Smooth muscle cell (in vitro differentiated cells): ENCODE measurements at regions not wholly inside any gene's neighbourhood (a gene's known extent, or its start where the extent isn't known, plus 50 kb on each side); places are given as distances from the start of the nearest gene placed in this dataset.

Experiments used
- DNase-seq: peaks from one replicate; lab custom pipeline; 2025; ENCODE audit not compliant: unreplicated experiment; lab: John Stamatoyannopoulos, UW
- H2AFZ ChIP-seq: fragments of 200-600 bp; sonication (generic); 2 replicates; pipeline ENCODE4 v1.6.0; 2016; ENCODE audit warnings: antibody characterized with exemption, low read depth, mild to moderate bottlenecking
- H3F3A ChIP-seq: fragments of 200-600 bp; sonication (generic); 2 replicates; pipeline ENCODE4 v1.6.0; 2017; ENCODE audit warnings: antibody characterized with exemption, low read depth
- H3K27ac ChIP-seq: fragments of 200-600 bp; sonication (generic); 2 replicates; pipeline ENCODE4 v1.5.1; 2016; ENCODE audit warnings: low read depth, mild to moderate bottlenecking
- H3K27me3 ChIP-seq: fragments of 200-600 bp; sonication (generic); 2 replicates; pipeline ENCODE4 v1.6.1; 2016; ENCODE audit warnings: low read depth, mild to moderate bottlenecking
- H3K36me3 ChIP-seq: fragments of 200-600 bp; sonication (generic); 2 replicates; pipeline ENCODE4 v1.5.1; 2016; ENCODE audit warnings: low read depth
- H3K4me1 ChIP-seq: fragments of 200-600 bp; sonication (generic); 2 replicates; pipeline ENCODE4 v1.5.1; 2016; ENCODE audit warnings: low read depth
- H3K4me2 ChIP-seq: fragments of 200-600 bp; sonication (generic); 2 replicates; pipeline ENCODE4 v1.6.0; 2016; ENCODE audit warnings: mild to moderate bottlenecking
- H3K4me3 ChIP-seq: fragments of 200-600 bp; sonication (generic); 2 replicates; pipeline ENCODE4 v1.5.1; 2016; ENCODE audit warnings: mild to moderate bottlenecking
- H3K79me2 ChIP-seq: fragments of 200-600 bp; sonication (generic); 2 replicates; pipeline ENCODE4 v1.6.0; 2016; ENCODE audit warnings: low read depth, mild to moderate bottlenecking
- H3K9ac ChIP-seq: fragments of 200-600 bp; sonication (generic); 2 replicates; pipeline ENCODE4 v1.6.0; 2016; ENCODE audit warnings: low read depth
- H3K9me3 ChIP-seq: fragments of 200-600 bp; sonication (generic); replicated peaks from 2 replicates; pipeline ENCODE4 v1.5.1; 2016; ENCODE audit warnings: low read depth
- H4K20me1 ChIP-seq: fragments of 200-600 bp; sonication (generic); 2 replicates; pipeline ENCODE4 v1.6.0; 2016; ENCODE audit warnings: low read depth
- CTCF ChIP-seq: fragments of 200-600 bp; sonication (generic); IDR thresholded peaks from 2 replicates; pipeline ENCODE4 v1.5.1; 2017; ENCODE audit warnings: borderline replicate concordance, mild to moderate bottlenecking, antibody characterized with exemption; ENCODE audit not compliant: insufficient read depth, poor library complexity, severe bottlenecking
- WGBS: methylation state at CpG from one replicate; pipeline ENCODE4 v1.1.7; 2016; ENCODE audit warnings: low lambda C conversion rate; 5-methylcytosine and 5-hydroxymethylcytosine counted together

- Histone ChIP-seq H2AFZ (no peak overlapping the region), H3K9ac (no peak overlapping the region), H3K4me3 (no peak overlapping the region), H3K27me3 (no peaks in the 10 kb centered on the region), H3K4me1 (peaks cover 5% of the 10 kb centered on the region), H4K20me1 (no peaks in the 10 kb centered on the region), H3F3A (no peaks in the 10 kb centered on the region), H3K9me3 (no peaks in the 10 kb centered on the region), H3K36me3 (no peaks in the 10 kb centered on the region), H3K79me2 (no peaks in the 10 kb centered on the region), H3K4me2 (no peak overlapping the region), H3K27ac (no peak overlapping the region)
- no peak for DNase-seq
- TF ChIP-seq CTCF, result no peak
Measured at GRCh38 chr2:189375842-189376241, 65.4 kb upstream of the WDR75 start.

GRCh38 chr2:189379287-189379630 is 62.0 kb upstream of the WDR75 start:
- H4K20me1 ChIP-seq, result no peaks in the 10 kb centered on the region
- H3K9ac ChIP-seq, result no peak overlapping the region
- H3K79me2 ChIP-seq, result no peaks in the 10 kb centered on the region
- peak overlapping the region; percentile 15 for H3K4me3 ChIP-seq
- no peak for DNase-seq
- H3K4me2 ChIP-seq, result peak overlapping the region; percentile 79
- 2% methylated on average over 2 of the region's 2 CpGs for WGBS
- H3K27ac ChIP-seq, result peak overlapping the region; percentile 68
- no peaks in the 10 kb centered on the region for H3K27me3 ChIP-seq
- H3K9me3 ChIP-seq, result no peaks in the 10 kb centered on the region
- no peaks in the 10 kb centered on the region for H3F3A ChIP-seq
- peak overlapping the region; percentile 6 for H2AFZ ChIP-seq
- H3K4me1 ChIP-seq, result peaks cover 5% of the 10 kb centered on the region
- no peak for TF ChIP-seq CTCF
- no peaks in the 10 kb centered on the region for H3K36me3 ChIP-seq

- H3K9me3 ChIP-seq, result no peaks in the 10 kb centered on the region
- no peak overlapping the region for H3K9ac ChIP-seq
- H3K4me3 ChIP-seq, result no peak overlapping the region
- no peaks in the 10 kb centered on the region for H3K79me2 ChIP-seq
- no peaks in the 10 kb centered on the region for H4K20me1 ChIP-seq
- no peaks in the 10 kb centered on the region for H3K27me3 ChIP-seq
- H3K36me3 ChIP-seq, result no peaks in the 10 kb centered on the region
- H2AFZ ChIP-seq, result peak overlapping the region; percentile 6
- TF ChIP-seq CTCF, result no peak
- H3F3A ChIP-seq, result no peaks in the 10 kb centered on the region
- 36% methylated on average over 1 of the region's 1 CpG for WGBS
- peaks cover 5% of the 10 kb centered on the region for H3K4me1 ChIP-seq
- no peak for DNase-seq
- peak overlapping the region; percentile 68 for H3K27ac ChIP-seq
- H3K4me2 ChIP-seq, result peak overlapping the region; percentile 79
Measured at GRCh38 chr2:189379731-189380261, 61.5 kb upstream of the WDR75 start.

- DNase-seq, result no peak
- Histone ChIP-seq H3K9ac (no peak overlapping the region), H3K4me3 (no peak overlapping the region), H3K4me2 (no peak overlapping the region), H2AFZ (no peak overlapping the region), H3K27ac (no peak overlapping the region), H3F3A (no peaks in the 10 kb centered on the region), H3K4me1 (peaks cover 5% of the 10 kb centered on the region), H3K36me3 (no peaks in the 10 kb centered on the region), H3K27me3 (no peaks in the 10 kb centered on the region), H4K20me1 (no peaks in the 10 kb centered on the region), H3K9me3 (no peaks in the 10 kb centered on the region), H3K79me2 (no peaks in the 10 kb centered on the region)
- no peak for TF ChIP-seq CTCF
Measured at GRCh38 chr2:189382668-189383067, 58.6 kb upstream of the WDR75 start.
